ENCODE measurements at regions not wholly inside any gene's neighbourhood (a gene's known extent, or its start where the extent isn't known, plus 50 kb on each side); places are given as distances from the start of the nearest gene placed in this dataset.

GRCh38 chr3:30343067-30343831 is 263.2 kb upstream of the TGFBR2 start:
- TF ChIP-seq CTCF (IDR thresholded peaks at IDR 0.05; ENCODE audit: insufficient read depth, low read length, poor library complexity, severe bottlenecking), result no peak
- no peak for TF ChIP-seq EZH2phosphoT487 (conservative IDR thresholded peaks at IDR 0.05; ENCODE audit: low read length)

Data from SU-DHL-6 (cell line).